Ovary (tissue), 7 donors: ENCODE measurements at regions not wholly inside any gene's neighbourhood (a gene's known extent, or its start where the extent isn't known, plus 50 kb on each side); places are given as distances from the start of the nearest gene placed in this dataset.

Source experiments
- DNase-seq, 5 donors: peaks; one replicate each; pipeline ENCODE4 v3.0.0-alpha.2; 2019 to 2020
- H3K27ac ChIP-seq, 2 donors: fragments of 200-600 bp; one replicate each; pipeline versions ENCODE4 v1.5.1 to v1.8.0; 2019 to 2022
- H3K27me3 ChIP-seq: fragments of 200-600 bp; one replicate; pipeline ENCODE4 v1.8.0; 2022
- H3K36me3 ChIP-seq: fragments of 200-600 bp; sonication (generic); one replicate; pipeline ENCODE4 v1.5.1; 2019
- H3K4me1 ChIP-seq: one replicate; pipeline ENCODE4 v1.8.1; 2013; ENCODE audit warnings: mild to moderate bottlenecking, moderate library complexity; ENCODE audit not compliant: insufficient read depth
- H3K4me3 ChIP-seq: fragments of 200-600 bp; sonication (generic); one replicate; pipeline ENCODE4 v1.5.1; 2017
- H3K9me3 ChIP-seq, 2 donors: fragments of 200-600 bp in 1 of 2; sonication (generic) in 1 of 2; one replicate each; pipeline versions ENCODE4 v1.5.1 to v1.8.1; 2013 to 2019; ENCODE audit warnings: mild to moderate bottlenecking in 1 of 2, moderate library complexity in 1 of 2
- EP300 ChIP-seq: sonication (generic); formaldehyde crosslinking; IDR thresholded peaks from one replicate; pipeline ENCODE4 v1.6.1; 2017; ENCODE audit warnings: antibody characterized with exemption
- POLR2A ChIP-seq: fragments of 450-650 bp; IDR thresholded peaks from one replicate; pipeline ENCODE4 v1.6.1; 2017; ENCODE audit warnings: antibody characterized with exemption, mild to moderate bottlenecking, moderate library complexity
- WGBS, 3 donors: extraction: QIAGEN DNeasy Blood & Tissue Kit in 1 of 3; methylation state at CpG; one replicate each; pipeline versions ENCODE4 v1.1.5 to v1.1.7; 2013 to 2017; 5-methylcytosine and 5-hydroxymethylcytosine counted together
- intact Hi-C, 4 donors: fragments of 100-400 bp; cut with DNase I; formaldehyde crosslinking; loops; one replicate each; pipeline versions ENCODE4 v1.11.0 to v1.15.1; 2022 to 2023
- TF ChIP-seq, protein P1 (sequence below), 3 donors: fragments of 450-650 bp in 2 of 3; fragments of 200-600 bp in 1 of 3; IDR thresholded peaks; one replicate each; pipeline versions ENCODE4 v1.5.1 to v1.8.0; 2016 to 2022; ENCODE audit warnings: antibody characterized with exemption in 3 of 3, mild to moderate bottlenecking in 1 of 3
- donor health status: DM: no; HTN: no; CAD: no; lungs with moderate emphysema.
- donor health status: DM: no; HTN: no; CAD: no.
- donor health status: Bipolar disorder and iron deficiency.
- donor health status: DM: no; HTN: no; CAD: no.
- donor health status: DM: yes; HTN: yes; CAD: no.

DNA sequence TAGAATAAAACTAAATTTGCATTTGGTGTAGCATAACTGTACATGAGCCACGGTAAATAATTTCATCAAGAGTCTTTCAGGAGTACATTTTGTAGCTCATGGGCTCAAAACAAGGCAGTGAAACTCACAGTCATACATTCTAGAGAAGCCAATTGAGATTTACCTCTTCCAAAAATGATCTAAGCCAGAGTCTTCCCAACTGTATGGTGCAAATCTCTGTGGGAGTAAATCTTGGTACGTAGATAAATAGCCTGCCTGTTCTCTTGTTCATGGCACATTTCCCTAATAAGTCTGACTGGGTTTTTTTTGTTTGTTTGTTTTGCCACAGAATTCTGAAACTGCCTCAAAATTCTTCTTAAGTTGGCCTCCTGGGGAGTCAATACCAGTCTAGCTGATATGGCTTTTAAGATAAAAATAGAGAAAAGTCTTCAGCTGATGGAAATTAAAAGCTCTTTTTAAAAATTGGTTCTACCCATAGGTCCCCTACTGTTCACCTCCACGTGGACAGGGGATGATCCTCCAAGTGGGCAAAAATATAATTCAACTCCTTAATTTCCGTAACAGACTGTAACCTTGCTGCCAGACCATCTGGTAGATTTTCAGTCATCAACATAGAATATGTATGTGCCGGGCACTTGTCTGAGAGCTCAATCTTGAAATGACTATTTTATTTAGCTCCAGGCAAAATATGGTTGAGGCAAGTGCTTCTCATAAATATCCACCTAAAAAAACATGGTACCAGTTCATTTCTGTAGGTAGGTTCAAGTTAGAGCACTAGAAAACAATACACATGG is 365.4 kb downstream of the PDHA2 start:
- TF ChIP-seq, protein P1, sequence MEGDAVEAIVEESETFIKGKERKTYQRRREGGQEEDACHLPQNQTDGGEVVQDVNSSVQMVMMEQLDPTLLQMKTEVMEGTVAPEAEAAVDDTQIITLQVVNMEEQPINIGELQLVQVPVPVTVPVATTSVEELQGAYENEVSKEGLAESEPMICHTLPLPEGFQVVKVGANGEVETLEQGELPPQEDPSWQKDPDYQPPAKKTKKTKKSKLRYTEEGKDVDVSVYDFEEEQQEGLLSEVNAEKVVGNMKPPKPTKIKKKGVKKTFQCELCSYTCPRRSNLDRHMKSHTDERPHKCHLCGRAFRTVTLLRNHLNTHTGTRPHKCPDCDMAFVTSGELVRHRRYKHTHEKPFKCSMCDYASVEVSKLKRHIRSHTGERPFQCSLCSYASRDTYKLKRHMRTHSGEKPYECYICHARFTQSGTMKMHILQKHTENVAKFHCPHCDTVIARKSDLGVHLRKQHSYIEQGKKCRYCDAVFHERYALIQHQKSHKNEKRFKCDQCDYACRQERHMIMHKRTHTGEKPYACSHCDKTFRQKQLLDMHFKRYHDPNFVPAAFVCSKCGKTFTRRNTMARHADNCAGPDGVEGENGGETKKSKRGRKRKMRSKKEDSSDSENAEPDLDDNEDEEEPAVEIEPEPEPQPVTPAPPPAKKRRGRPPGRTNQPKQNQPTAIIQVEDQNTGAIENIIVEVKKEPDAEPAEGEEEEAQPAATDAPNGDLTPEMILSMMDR (IDR thresholded peaks at IDR 0.05) = no peak
- no peak for TF ChIP-seq EP300
- TF ChIP-seq POLR2A = no peak
- Histone ChIP-seq H3K27ac (no peak overlapping the region), H3K27me3 (no peaks in the 10 kb centered on the region), H3K4me3 (no peak overlapping the region), H3K36me3 (no peaks in the 10 kb centered on the region), H3K4me1 (no peaks in the 10 kb centered on the region), H3K9me3 (no peaks in the 10 kb centered on the region)
- WGBS, 3 donors = 38 to 49% (median 49%) methylated on average over 5 of the region's 5 CpGs
- intact Hi-C loops = no loop called here
- no peak for DNase-seq

DNA sequence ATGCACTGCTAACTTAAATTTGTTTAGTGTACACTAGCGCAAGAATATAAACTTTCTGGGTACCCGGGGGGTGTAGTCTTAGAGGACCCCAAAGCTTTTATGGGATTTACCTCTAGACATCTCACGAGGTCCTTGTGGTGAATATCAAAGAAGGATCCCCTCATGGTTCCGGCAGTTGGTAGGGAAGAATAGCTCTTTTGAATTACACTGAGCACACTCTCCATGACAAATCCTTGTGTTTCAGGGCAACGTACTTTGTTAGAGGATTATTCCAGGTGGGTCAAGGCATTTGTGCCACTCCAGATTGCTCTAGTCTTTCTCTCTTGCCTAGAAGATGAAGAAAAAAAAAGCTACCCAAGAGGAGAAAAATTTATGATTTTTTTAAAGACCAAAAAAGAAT is 387.6 kb downstream of the PDHA2 start:
- no peaks in the 10 kb centered on the region for H3K9me3 ChIP-seq
- H3K36me3 ChIP-seq = no peaks in the 10 kb centered on the region
- DNase-seq = no peak
- H3K4me3 ChIP-seq = no peak overlapping the region
- TF ChIP-seq POLR2A (no peak), EP300 (no peak)
- TF ChIP-seq, protein P1 (IDR thresholded peaks at IDR 0.05) = no peak
- H3K4me1 ChIP-seq = no peaks in the 10 kb centered on the region
- no peak overlapping the region for H3K27ac ChIP-seq
- H3K27me3 ChIP-seq = no peaks in the 10 kb centered on the region
- intact Hi-C loops = no loop called here
- WGBS, 3 donors = 82 to 85% (median 85%) methylated on average over 5 of the region's 5 CpGs

DNA sequence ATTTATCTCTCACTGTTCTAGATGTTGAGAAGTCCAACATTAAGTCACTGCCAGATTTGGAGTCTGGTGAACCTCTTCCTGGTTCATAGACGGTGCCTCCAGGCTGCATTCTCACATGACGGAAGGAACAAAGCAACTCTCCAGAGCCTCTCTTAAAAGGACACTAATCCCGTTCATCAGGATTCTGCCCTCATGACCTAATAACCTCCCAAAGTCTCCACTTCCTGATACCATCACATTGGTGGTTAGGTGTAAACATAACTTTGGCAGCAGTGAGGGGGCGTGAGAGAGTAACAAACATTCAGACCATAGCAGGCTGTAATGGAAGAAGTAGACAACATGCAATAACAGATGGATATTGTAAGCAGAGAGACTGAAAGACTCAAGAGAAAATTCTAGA is 388.6 kb downstream of the PDHA2 start:
- intact Hi-C loops = no loop called here
- H3K36me3 ChIP-seq = no peaks in the 10 kb centered on the region
- 80 to 84% (median 83%) methylated on average over 4 of the region's 4 CpGs for WGBS, 3 donors
- no peak overlapping the region for H3K4me3 ChIP-seq
- H3K27me3 ChIP-seq = no peaks in the 10 kb centered on the region
- DNase-seq = no peak
- H3K27ac ChIP-seq = no peak overlapping the region
- TF ChIP-seq POLR2A (no peak), EP300 (no peak)
- TF ChIP-seq, protein P1 (IDR thresholded peaks at IDR 0.05) = no peak
- H3K4me1 ChIP-seq = no peaks in the 10 kb centered on the region
- H3K9me3 ChIP-seq = no peaks in the 10 kb centered on the region

DNA sequence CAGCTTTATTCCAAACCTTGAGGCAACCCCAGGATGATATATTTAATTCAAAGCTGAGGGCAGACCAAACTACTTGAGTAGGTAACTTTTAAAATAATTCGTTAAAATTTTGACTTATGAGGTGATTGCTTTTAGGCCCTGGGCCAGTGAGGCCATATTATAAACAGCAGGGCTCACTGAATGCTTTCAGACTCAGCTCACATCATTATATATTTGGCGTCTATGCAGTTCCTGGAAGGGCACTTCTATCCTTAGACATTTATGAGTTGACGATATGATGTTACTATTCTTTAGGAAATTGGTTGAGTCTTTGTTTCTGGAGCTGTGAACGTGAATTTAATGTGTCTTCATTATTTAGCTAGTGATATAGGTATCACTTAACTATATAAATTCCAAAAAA is 400.1 kb downstream of the PDHA2 start:
- H3K27ac ChIP-seq = no peak overlapping the region
- no peak for DNase-seq
- intact Hi-C loops = no loop called here
- no peak overlapping the region for H3K4me3 ChIP-seq
- no peaks in the 10 kb centered on the region for H3K4me1 ChIP-seq
- WGBS, 3 donors = 80 to 81% (median 81%) methylated on average over 4 of the region's 4 CpGs
- H3K27me3 ChIP-seq = no peaks in the 10 kb centered on the region
- H3K36me3 ChIP-seq = no peaks in the 10 kb centered on the region
- no peaks in the 10 kb centered on the region for H3K9me3 ChIP-seq
- TF ChIP-seq, protein P1 (IDR thresholded peaks at IDR 0.05) = no peak
- TF ChIP-seq POLR2A (no peak), EP300 (no peak)
